Astrocyte of the cerebellum (primary cell): ENCODE measurements at regions not wholly inside any gene's neighbourhood (a gene's known extent, or its start where the extent isn't known, plus 50 kb on each side); places are given as distances from the start of the nearest gene placed in this dataset.

Source experiments
- DNase-seq: peaks from one replicate; pipeline ENCODE4 v3.0.0-alpha.2; 2011; ENCODE audit warnings: low read depth
- H3K4me3 ChIP-seq: 2 replicates; pipeline ENCODE4 v1.5.1; 2011; ENCODE audit warnings: mild to moderate bottlenecking, low read depth, low read length, moderate library complexity
- CTCF ChIP-seq: IDR thresholded peaks from 2 replicates; pipeline ENCODE4 v1.5.1; 2012; ENCODE audit warnings: low read length, low read depth, moderate library complexity, mild to moderate bottlenecking; ENCODE audit errors: missing control alignments
- in situ Hi-C: cut with HindIII; loops from 2 replicates; pipeline ENCODE4 v1.10.0; 2017; ENCODE audit warnings: low sequenced_read_pairs

GRCh38 chr13:22050951-22051563 lies 380.2 kb downstream of the FGF9 start:
- DNase-seq, result no peak
- H3K4me3 ChIP-seq, result no peak overlapping the region
- TF ChIP-seq CTCF, result no peak
- in situ Hi-C loops, result no loop called here

GRCh38 chr13:22053053-22053452 lies 382.2 kb downstream of the FGF9 start:
- DNase-seq, result no peak
- no peak for TF ChIP-seq CTCF
- in situ Hi-C loops, result no loop called here
- no peak overlapping the region for H3K4me3 ChIP-seq

GRCh38 chr13:22055259-22055658 lies 384.4 kb downstream of the FGF9 start:
- in situ Hi-C loops, result no loop called here

GRCh38 chr13:22060187-22060586 lies 389.3 kb downstream of the FGF9 start:
- in situ Hi-C loops, result no loop called here
- TF ChIP-seq CTCF, result no peak

More at GRCh38 chr13:22055259-22055658, 384.4 kb downstream of the FGF9 start:
- H3K4me3 ChIP-seq, result no peak overlapping the region
- DNase-seq, result no peak
- TF ChIP-seq CTCF, result no peak

GRCh38 chr13:22061371-22061805 lies 390.5 kb downstream of the FGF9 start:
- in situ Hi-C loops, result no loop called here
- TF ChIP-seq CTCF, result no peak
- DNase-seq, result no peak
- no peak overlapping the region for H3K4me3 ChIP-seq

More at GRCh38 chr13:22060187-22060586, 389.3 kb downstream of the FGF9 start:
- H3K4me3 ChIP-seq, result no peak overlapping the region
- DNase-seq, result no peak

GRCh38 chr13:22061806-22062391 lies 391.0 kb downstream of the FGF9 start:
- in situ Hi-C loops, result no loop called here

More at GRCh38 chr13:22061806-22062391, 391.0 kb downstream of the FGF9 start:
- no peak for TF ChIP-seq CTCF
- no peak overlapping the region for H3K4me3 ChIP-seq
- no peak for DNase-seq
